PC-3 (cell line): ENCODE measurements at regions not wholly inside any gene's neighbourhood (a gene's known extent, or its start where the extent isn't known, plus 50 kb on each side); places are given as distances from the start of the nearest gene placed in this dataset.
A peak's percentile ranks its signal among the peaks of the same experiment; 100 is the strongest.

ENCODE experiments used
- ATAC-seq: fragments of 200-7000 bp; cut with Tn5 transposase; 2 replicates; pipeline ENCODE4 v1.9.1; 2020; ENCODE audit warnings: mild to moderate bottlenecking, moderate library complexity
- BruUV-seq: library from RNA; stranded (reverse); fragments of 400-500 nt; replicated peaks from 2 replicates; lab custom pipeline; 2021; lab: Mats Ljungman, UMichigan
- CTCF ChIA-PET: fragments of 300-600 bp; sonication (Branson Sonifier 250); formaldehyde crosslinking; loops from one replicate; lab custom pipeline; 2022; ENCODE audit warnings: antibody characterized with exemption; lab: Charles Lee
- POLR2A ChIA-PET: fragments of 300-600 bp; sonication (Branson Sonifier 250); formaldehyde crosslinking; loops from one replicate; lab custom pipeline; 2022; ENCODE audit warnings: antibody characterized with exemption; ENCODE audit not compliant: unreplicated experiment; lab: Charles Lee
- DNase-seq: peaks from one replicate; pipeline ENCODE4 v3.0.0-alpha.2; 2015
- H2AFZ ChIP-seq: fragments of 300-600 bp; sonication (generic); 2 replicates; pipeline ENCODE4 v1.6.0; 2016; ENCODE audit warnings: antibody characterized with exemption, low read length
- H3F3A ChIP-seq: fragments of 300-600 bp; sonication (generic); one replicate; pipeline ENCODE4 v1.6.0; 2017; ENCODE audit warnings: antibody characterized with exemption, low read length, control low read depth, mild to moderate bottlenecking; ENCODE audit not compliant: unreplicated experiment
- H3K27ac ChIP-seq: fragments of 300-600 bp; sonication (generic); 2 replicates; pipeline ENCODE4 v1.5.1; 2016; ENCODE audit warnings: mild to moderate bottlenecking, low read length
- H3K27me3 ChIP-seq: fragments of 300-600 bp; sonication (generic); 2 replicates; pipeline ENCODE4 v1.6.1; 2016; ENCODE audit warnings: low read length, mixed read lengths
- H3K36me3 ChIP-seq: fragments of 300-600 bp; sonication (generic); 2 replicates; pipeline ENCODE4 v1.6.1; 2016; ENCODE audit warnings: low read depth, mixed run types, low read length, mixed read lengths
- H3K4me1 ChIP-seq: fragments of 300-600 bp; sonication (generic); 2 replicates; pipeline ENCODE4 v1.5.1; 2016; ENCODE audit warnings: low read length; ENCODE audit not compliant: insufficient read depth
- H3K4me2 ChIP-seq: fragments of 300-600 bp; sonication (generic); 2 replicates; pipeline ENCODE4 v1.6.0; 2016; ENCODE audit warnings: low read length
- H3K4me3 ChIP-seq: fragments of 300-600 bp; sonication (generic); 2 replicates; pipeline ENCODE4 v1.5.1; 2016; ENCODE audit warnings: mild to moderate bottlenecking, low read length, mixed read lengths
- H3K79me2 ChIP-seq: fragments of 300-600 bp; sonication (generic); 2 replicates; pipeline ENCODE4 v1.6.1; 2017; ENCODE audit warnings: low read length, mixed read lengths
- H3K9ac ChIP-seq: fragments of 300-600 bp; sonication (generic); 2 replicates; pipeline ENCODE4 v1.6.0; 2016; ENCODE audit warnings: mild to moderate bottlenecking, low read length
- H3K9me2 ChIP-seq: fragments of 300-600 bp; sonication (generic); replicated peaks from 2 replicates; pipeline ENCODE4 v1.6.1; 2016; ENCODE audit warnings: mixed run types, low read length, mixed read lengths
- H3K9me3 ChIP-seq: fragments of 300-600 bp; sonication (generic); 2 replicates; pipeline ENCODE4 v1.6.1; 2016; ENCODE audit warnings: low read length, mixed read lengths
- H4K20me1 ChIP-seq: fragments of 300-600 bp; sonication (generic); 2 replicates; pipeline ENCODE4 v1.6.1; 2016; ENCODE audit warnings: low read length, mixed read lengths
- CTCF ChIP-seq: fragments of 300-600 bp; sonication (generic); conservative IDR thresholded peaks from 2 replicates; pipeline ENCODE4 v1.5.1; 2017; ENCODE audit warnings: antibody characterized with exemption, low read depth, mild to moderate bottlenecking, low read length
- EZH2 ChIP-seq: fragments of 300-600 bp; sonication (generic); IDR thresholded peaks from one replicate; pipeline ENCODE4 v1.6.1; 2017; ENCODE audit warnings: antibody characterized with exemption, mild to moderate bottlenecking, low read length; ENCODE audit not compliant: unreplicated experiment
- EZH2phosphoT487 ChIP-seq: fragments of 300-600 bp; sonication (generic); IDR thresholded peaks from 2 replicates; pipeline ENCODE4 v1.6.1; 2018; ENCODE audit warnings: mild to moderate bottlenecking, antibody characterized with exemption, low read length, borderline replicate concordance
- intact Hi-C: fragments of 100-400 bp; cut with micrococcal nuclease; formaldehyde crosslinking; loops from 2 replicates; pipeline ENCODE4 v1.9.0; 2023

GRCh38 chr17:69634844-69635243 lies 220.3 kb downstream of the MAP2K6 start:
- H3K27ac ChIP-seq = no peak overlapping the region
- no peaks in the 10 kb centered on the region for H3K27me3 ChIP-seq
- no peak overlapping the region for H3K4me2 ChIP-seq
- TF ChIP-seq EZH2 = no peak
- TF ChIP-seq EZH2phosphoT487 = no peak
- TF ChIP-seq CTCF = no peak
- H3K9me2 ChIP-seq = no peaks in the 10 kb centered on the region
- ChIA-PET CTCF (no interaction called here), POLR2A (no interaction called here)
- DNase-seq (no peak), ATAC-seq (no peak)
- no peaks in the 10 kb centered on the region for H3K36me3 ChIP-seq
- intact Hi-C loops = no loop called here
- H2AFZ ChIP-seq = no peak overlapping the region
- H4K20me1 ChIP-seq = no peaks in the 10 kb centered on the region
- no peaks in the 10 kb centered on the region for H3F3A ChIP-seq
- no peaks in the 10 kb centered on the region for H3K4me1 ChIP-seq
- BruUV-seq = no TSS peak
- H3K9me3 ChIP-seq = no peaks in the 10 kb centered on the region
- H3K79me2 ChIP-seq = no peaks in the 10 kb centered on the region
- no peak overlapping the region for H3K9ac ChIP-seq
- no peak overlapping the region for H3K4me3 ChIP-seq

- no peaks in the 10 kb centered on the region for H3K27me3 ChIP-seq
- no peaks in the 10 kb centered on the region for H3K79me2 ChIP-seq
- no peak overlapping the region for H3K4me2 ChIP-seq
- DNase-seq = no peak
- H3K9ac ChIP-seq = no peak overlapping the region
- CTCF ChIA-PET = no interaction called here
- BruUV-seq = no TSS peak
- POLR2A ChIA-PET = no interaction called here
- H3K4me3 ChIP-seq = no peak overlapping the region
- H3K27ac ChIP-seq = no peak overlapping the region
- TF ChIP-seq EZH2phosphoT487 (no peak), EZH2 (no peak)
- H3K4me1 ChIP-seq = no peaks in the 10 kb centered on the region
- no peaks in the 10 kb centered on the region for H4K20me1 ChIP-seq
- no peak overlapping the region for H2AFZ ChIP-seq
- intact Hi-C loops = no loop called here
- H3K9me2 ChIP-seq = no peaks in the 10 kb centered on the region
- H3K9me3 ChIP-seq = no peaks in the 10 kb centered on the region
- H3K36me3 ChIP-seq = no peaks in the 10 kb centered on the region
- ATAC-seq = no peak
- no peaks in the 10 kb centered on the region for H3F3A ChIP-seq
Observed at GRCh38 chr17:69637446-69638156, 223.1 kb downstream of the MAP2K6 start.

GRCh38 chr17:69639096-69639495 lies 224.6 kb downstream of the MAP2K6 start:
- BruUV-seq = no TSS peak
- intact Hi-C loops = no loop called here
- H3K9me2 ChIP-seq = no peaks in the 10 kb centered on the region
- no peak overlapping the region for H3K4me2 ChIP-seq
- peak; percentile 22 for DNase-seq
- H3K4me1 ChIP-seq = no peaks in the 10 kb centered on the region
- no peak overlapping the region for H3K27ac ChIP-seq
- ATAC-seq = no peak
- CTCF ChIA-PET = no interaction called here
- POLR2A ChIA-PET = no interaction called here
- no peaks in the 10 kb centered on the region for H3F3A ChIP-seq
- no peaks in the 10 kb centered on the region for H3K9me3 ChIP-seq
- no peak overlapping the region for H3K4me3 ChIP-seq
- no peak overlapping the region for H3K9ac ChIP-seq
- H4K20me1 ChIP-seq = no peaks in the 10 kb centered on the region
- TF ChIP-seq CTCF = no peak
- no peak for TF ChIP-seq EZH2
- TF ChIP-seq EZH2phosphoT487 = no peak
- no peak overlapping the region for H2AFZ ChIP-seq
- no peaks in the 10 kb centered on the region for H3K36me3 ChIP-seq
- H3K27me3 ChIP-seq = no peaks in the 10 kb centered on the region
- no peaks in the 10 kb centered on the region for H3K79me2 ChIP-seq
